Caco-2 (cell line): ENCODE measurements at regions not wholly inside any gene's neighbourhood (a gene's known extent, or its start where the extent isn't known, plus 50 kb on each side); places are given as distances from the start of the nearest gene placed in this dataset.

Experiments used
- BruUV-seq: library from RNA; stranded (reverse); fragments of 400-500 nt; replicated peaks from 2 replicates; lab custom pipeline; 2021; lab: Mats Ljungman, UMichigan
- CTCF ChIA-PET: fragments of 300-600 bp; sonication (Branson Sonifier 250); formaldehyde crosslinking; loops from one replicate; lab custom pipeline; 2022; ENCODE audit warnings: antibody characterized with exemption; lab: Charles Lee
- POLR2A ChIA-PET: fragments of 300-600 bp; sonication (Branson Sonifier 250); formaldehyde crosslinking; loops from one replicate; lab custom pipeline; 2022; ENCODE audit warnings: antibody characterized with exemption; lab: Charles Lee
- DNase-seq, 2 experiments: peaks; one replicate each; pipeline versions ENCODE4 v3.0.0 to v3.0.0-alpha.2; 2020 to 2022
- H3K27me3 ChIP-seq: replicated peaks from 2 replicates; pipeline ENCODE4 v1.6.0; 2011; ENCODE audit warnings: low read length; ENCODE audit not compliant: control insufficient read depth, insufficient read depth
- H3K36me3 ChIP-seq: 2 replicates; pipeline ENCODE4 v1.5.1; 2011; ENCODE audit warnings: low read length; ENCODE audit not compliant: control insufficient read depth, insufficient read depth
- H3K4me1 ChIP-seq: fragments of 250-450 bp; sonication (Bioruptor Pico); 2 replicates; pipeline ENCODE4 v1.5.1; 2020; ENCODE audit warnings: mild to moderate bottlenecking
- H3K4me3 ChIP-seq: 2 replicates; pipeline ENCODE4 v1.5.1; 2011; ENCODE audit warnings: low read depth, mild to moderate bottlenecking, control low read depth, low read length
- H3K9me3 ChIP-seq: fragments of 250-450 bp; sonication (Bioruptor Pico); 2 replicates; pipeline ENCODE4 v1.5.1; 2020; ENCODE audit warnings: mild to moderate bottlenecking, moderate library complexity
- H3K27ac Mint-ChIP-seq: one replicate; pipeline ENCODE4 v1.8.0; 2022; ENCODE audit warnings: mixed read lengths; ENCODE audit not compliant: unreplicated experiment
- H3K27me3 Mint-ChIP-seq: one replicate; pipeline ENCODE4 v1.8.0; 2022; ENCODE audit warnings: mixed read lengths; ENCODE audit not compliant: insufficient read depth, unreplicated experiment
- H3K36me3 Mint-ChIP-seq: one replicate; pipeline ENCODE4 v1.8.0; 2022; ENCODE audit warnings: mild to moderate bottlenecking, mixed read lengths; ENCODE audit not compliant: insufficient read depth, unreplicated experiment
- H3K4me1 Mint-ChIP-seq: one replicate; pipeline ENCODE4 v1.8.0; 2022; ENCODE audit warnings: low read depth, mixed read lengths; ENCODE audit not compliant: unreplicated experiment
- H3K4me3 Mint-ChIP-seq: one replicate; pipeline ENCODE4 v1.8.0; 2022; ENCODE audit warnings: mild to moderate bottlenecking, moderate library complexity, mixed read lengths; ENCODE audit not compliant: unreplicated experiment
- H3K9me3 Mint-ChIP-seq: one replicate; pipeline ENCODE4 v1.8.0; 2022; ENCODE audit warnings: mixed read lengths; ENCODE audit not compliant: unreplicated experiment
- CTCF ChIP-seq, 2 experiments: fragments of 200-600 bp in 1 of 2; IDR thresholded peaks; 1 replicate in 1 of 2; 2 replicates in 1 of 2; pipeline versions ENCODE4 v1.5.1 to v1.8.0; 2011 to 2022; ENCODE audit warnings: antibody characterized with exemption in 1 of 2, control low read depth in 1 of 2, inconsistent platforms in 1 of 2, low read depth in 1 of 2, low read length in 1 of 2, mild to moderate bottlenecking in 1 of 2, moderate library complexity in 1 of 2; ENCODE audit not compliant: insufficient read depth in 1 of 2, severe bottlenecking in 1 of 2, unreplicated experiment in 1 of 2
- intact Hi-C: fragments of 100-400 bp; cut with micrococcal nuclease; formaldehyde crosslinking; loops from one replicate; pipeline ENCODE4 v1.10.0; 2022; ENCODE audit not compliant: unreplicated experiment

- no peaks in the 10 kb centered on the region for H3K36me3 Mint-ChIP-seq
- no peak overlapping the region for H3K4me3 Mint-ChIP-seq
- intact Hi-C loops: no loop called here
- no peaks in the 10 kb centered on the region for H3K27me3 Mint-ChIP-seq
- no peaks in the 10 kb centered on the region for H3K9me3 Mint-ChIP-seq
- no peaks in the 10 kb centered on the region for H3K4me1 Mint-ChIP-seq
- BruUV-seq: no TSS peak
- POLR2A ChIA-PET: no interaction called here
- no peaks in the 10 kb centered on the region for H3K4me1 ChIP-seq
- CTCF ChIA-PET: no interaction called here
- H3K27me3 ChIP-seq: no peaks in the 10 kb centered on the region
- no peak for DNase-seq
- no peaks in the 10 kb centered on the region for H3K36me3 ChIP-seq
- H3K27ac Mint-ChIP-seq: no peak overlapping the region
- no peak overlapping the region for H3K4me3 ChIP-seq
- no peaks in the 10 kb centered on the region for H3K9me3 ChIP-seq
- no peak for TF ChIP-seq CTCF (IDR thresholded peaks at IDR 0.05; ENCODE audit: insufficient read depth in 1 of 2, low read depth in 1 of 2, low read length in 1 of 2, severe bottlenecking in 1 of 2, unreplicated experiment in 1 of 2)
Observed at GRCh38 chr4:165743422-165743821, 129.6 kb upstream of the TLL1 start.

GRCh38 chr4:165744370-165744769, 128.7 kb upstream of the TLL1 start:
- H3K9me3 ChIP-seq: no peaks in the 10 kb centered on the region
- H3K27me3 ChIP-seq: no peaks in the 10 kb centered on the region
- no peaks in the 10 kb centered on the region for H3K36me3 ChIP-seq
- Mint-ChIP-seq H3K9me3 (no peaks in the 10 kb centered on the region), H3K4me3 (no peak overlapping the region), H3K27ac (no peak overlapping the region), H3K4me1 (no peaks in the 10 kb centered on the region), H3K27me3 (no peaks in the 10 kb centered on the region), H3K36me3 (no peaks in the 10 kb centered on the region)
- ChIA-PET POLR2A (no interaction called here), CTCF (no interaction called here)
- DNase-seq: no peak
- H3K4me3 ChIP-seq: no peak overlapping the region
- intact Hi-C loops: no loop called here
- H3K4me1 ChIP-seq: no peaks in the 10 kb centered on the region
- BruUV-seq: no TSS peak
- TF ChIP-seq CTCF (IDR thresholded peaks at IDR 0.05; ENCODE audit: insufficient read depth in 1 of 2, low read depth in 1 of 2, low read length in 1 of 2, severe bottlenecking in 1 of 2, unreplicated experiment in 1 of 2): no peak

- Mint-ChIP-seq H3K4me1 (no peaks in the 10 kb centered on the region), H3K4me3 (no peak overlapping the region), H3K9me3 (no peaks in the 10 kb centered on the region), H3K27me3 (peaks cover 7% of the 10 kb centered on the region), H3K36me3 (no peaks in the 10 kb centered on the region), H3K27ac (no peak overlapping the region)
- no peaks in the 10 kb centered on the region for H3K27me3 ChIP-seq
- intact Hi-C loops: no loop called here
- POLR2A ChIA-PET: no interaction called here
- TF ChIP-seq CTCF (IDR thresholded peaks at IDR 0.05; ENCODE audit: insufficient read depth in 1 of 2, low read depth in 1 of 2, low read length in 1 of 2, severe bottlenecking in 1 of 2, unreplicated experiment in 1 of 2): no peak
- H3K4me3 ChIP-seq: no peak overlapping the region
- H3K36me3 ChIP-seq: no peaks in the 10 kb centered on the region
- CTCF ChIA-PET: no interaction called here
- no peaks in the 10 kb centered on the region for H3K9me3 ChIP-seq
- no peak for DNase-seq
- no TSS peak for BruUV-seq
- H3K4me1 ChIP-seq: no peaks in the 10 kb centered on the region
Observed at GRCh38 chr4:165748321-165748720, 124.7 kb upstream of the TLL1 start.
